ENCODE measurements at regions not wholly inside any gene's neighbourhood (a gene's known extent, or its start where the extent isn't known, plus 50 kb on each side); places are given as distances from the start of the nearest gene placed in this dataset.

GRCh38 chr5:68540798-68541590, 325.4 kb downstream of the PIK3R1 start:
- Histone ChIP-seq H3K27ac (ENCODE audit: low read depth in 1 of 2, low read length in 1 of 2) (no peak overlapping the region), H3K4me3 (no peak overlapping the region), H3K9me3 (ENCODE audit: control insufficient read depth in 4 of 4, insufficient read depth in 3 of 4, low read length in 3 of 4) (no peaks in the 10 kb centered on the region), H3K9ac (ENCODE audit: insufficient read depth in 1 of 2, low read length in 2 of 2) (no peak overlapping the region), H3K27me3 (ENCODE audit: control insufficient read depth in 3 of 3, insufficient read depth in 3 of 3, low read length in 2 of 3) (no peaks in the 10 kb centered on the region), H3K36me3 (ENCODE audit: control insufficient read depth in 4 of 4, insufficient read depth in 4 of 4, low read length in 4 of 4) (no peaks in the 10 kb centered on the region), H3K4me1 (ENCODE audit: control insufficient read depth in 5 of 5, insufficient read depth in 5 of 5, low read length in 5 of 5) (no peaks in the 10 kb centered on the region)
- TF ChIP-seq, protein P1, sequence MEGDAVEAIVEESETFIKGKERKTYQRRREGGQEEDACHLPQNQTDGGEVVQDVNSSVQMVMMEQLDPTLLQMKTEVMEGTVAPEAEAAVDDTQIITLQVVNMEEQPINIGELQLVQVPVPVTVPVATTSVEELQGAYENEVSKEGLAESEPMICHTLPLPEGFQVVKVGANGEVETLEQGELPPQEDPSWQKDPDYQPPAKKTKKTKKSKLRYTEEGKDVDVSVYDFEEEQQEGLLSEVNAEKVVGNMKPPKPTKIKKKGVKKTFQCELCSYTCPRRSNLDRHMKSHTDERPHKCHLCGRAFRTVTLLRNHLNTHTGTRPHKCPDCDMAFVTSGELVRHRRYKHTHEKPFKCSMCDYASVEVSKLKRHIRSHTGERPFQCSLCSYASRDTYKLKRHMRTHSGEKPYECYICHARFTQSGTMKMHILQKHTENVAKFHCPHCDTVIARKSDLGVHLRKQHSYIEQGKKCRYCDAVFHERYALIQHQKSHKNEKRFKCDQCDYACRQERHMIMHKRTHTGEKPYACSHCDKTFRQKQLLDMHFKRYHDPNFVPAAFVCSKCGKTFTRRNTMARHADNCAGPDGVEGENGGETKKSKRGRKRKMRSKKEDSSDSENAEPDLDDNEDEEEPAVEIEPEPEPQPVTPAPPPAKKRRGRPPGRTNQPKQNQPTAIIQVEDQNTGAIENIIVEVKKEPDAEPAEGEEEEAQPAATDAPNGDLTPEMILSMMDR (IDR thresholded peaks at IDR 0.05; ENCODE audit: control extremely low read depth, extremely low read depth): no peak
- WGBS, 2 donors: 88 to 90% methylated on average over 9 of the region's 9 CpGs
- ATAC-seq (ENCODE audit: insufficient read depth, low FRiP score): no peak
- no peak for DNase-seq

DNA sequence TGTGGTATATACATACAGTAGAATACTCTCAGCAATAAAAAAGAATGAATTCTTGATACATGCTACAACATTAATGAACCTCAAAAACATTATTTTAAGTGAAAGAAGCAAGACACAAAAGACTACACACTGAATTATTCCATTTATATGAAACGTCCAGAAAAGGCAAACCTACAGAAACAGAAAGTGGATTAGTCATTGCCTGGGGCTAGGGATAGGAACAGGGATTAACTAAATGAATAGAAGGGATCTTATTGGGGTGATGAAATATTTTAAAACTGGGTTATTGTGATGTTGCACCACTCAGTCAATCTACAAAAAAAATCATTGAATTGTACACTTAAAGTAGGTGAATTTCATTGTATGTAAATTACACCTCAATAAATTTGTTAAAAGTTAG, 326.7 kb downstream of the PIK3R1 start:
- no peak for ATAC-seq (ENCODE audit: insufficient read depth, low FRiP score)

DNA sequence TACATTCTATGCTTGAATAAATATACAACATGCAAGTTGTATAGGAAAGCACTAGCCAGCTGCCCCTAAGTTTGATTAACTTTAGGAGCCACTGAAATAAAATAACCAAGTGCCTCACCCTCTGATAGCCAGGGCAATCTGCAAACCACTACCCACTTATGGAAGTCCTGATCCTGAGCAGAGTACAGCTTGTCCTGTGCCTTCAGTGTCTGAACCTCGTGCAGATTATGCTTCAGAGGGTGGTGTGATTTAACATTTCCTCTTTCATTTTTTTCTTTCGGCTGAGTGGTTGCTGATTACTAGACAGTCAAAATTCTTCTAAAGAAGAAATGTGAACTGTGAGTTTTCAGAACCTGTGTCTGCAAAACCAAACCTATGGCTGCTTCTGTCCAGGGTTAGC, 327.7 kb downstream of the PIK3R1 start:
- Histone ChIP-seq H3K9ac (ENCODE audit: insufficient read depth in 1 of 2, low read length in 2 of 2) (no peak overlapping the region), H3K9me3 (ENCODE audit: control insufficient read depth in 4 of 4, insufficient read depth in 3 of 4, low read length in 3 of 4) (no peaks in the 10 kb centered on the region), H3K4me1 (ENCODE audit: control insufficient read depth in 5 of 5, insufficient read depth in 5 of 5, low read length in 5 of 5) (no peaks in the 10 kb centered on the region), H3K27ac (ENCODE audit: low read depth in 1 of 2, low read length in 1 of 2) (peak overlapping the region in 1 of 2 donors; percentile 13), H3K27me3 (ENCODE audit: control insufficient read depth in 3 of 3, insufficient read depth in 3 of 3, low read length in 2 of 3) (no peaks in the 10 kb centered on the region), H3K4me3 (no peak overlapping the region), H3K36me3 (ENCODE audit: control insufficient read depth in 4 of 4, insufficient read depth in 4 of 4, low read length in 4 of 4) (no peaks in the 10 kb centered on the region)
- ATAC-seq (ENCODE audit: insufficient read depth, low FRiP score) (no peak), DNase-seq (no peak)
- 5 to 25% methylated on average over 2 of the region's 2 CpGs for WGBS, 2 donors
- TF ChIP-seq, protein P1 (IDR thresholded peaks at IDR 0.05; ENCODE audit: control extremely low read depth, extremely low read depth): no peak

More for the DNA sequence above, 326.7 kb downstream of the PIK3R1 start:
- no peaks in the 10 kb centered on the region for H3K4me1 ChIP-seq (ENCODE audit: control insufficient read depth in 5 of 5, insufficient read depth in 5 of 5, low read length in 5 of 5)
- no peak overlapping the region for H3K4me3 ChIP-seq
- TF ChIP-seq, protein P1 (IDR thresholded peaks at IDR 0.05; ENCODE audit: control extremely low read depth, extremely low read depth): no peak
- no peaks in the 10 kb centered on the region for H3K27me3 ChIP-seq (ENCODE audit: control insufficient read depth in 3 of 3, insufficient read depth in 3 of 3, low read length in 2 of 3)
- no peak for DNase-seq
- no peaks in the 10 kb centered on the region for H3K36me3 ChIP-seq (ENCODE audit: control insufficient read depth in 4 of 4, insufficient read depth in 4 of 4, low read length in 4 of 4)
- H3K9me3 ChIP-seq (ENCODE audit: control insufficient read depth in 4 of 4, insufficient read depth in 3 of 4, low read length in 3 of 4): no peaks in the 10 kb centered on the region
- 46 to 52% methylated on average over 1 of the region's 1 CpG for WGBS, 2 donors
- H3K9ac ChIP-seq (ENCODE audit: insufficient read depth in 1 of 2, low read length in 2 of 2): no peak overlapping the region
- H3K27ac ChIP-seq (ENCODE audit: low read depth in 1 of 2, low read length in 1 of 2): no peak overlapping the region

Data from lung (tissue), 11 donors.